Activated CD8-positive, alpha-beta T cell treated with anti-CD3 and anti-CD28 coated beads for 36 hours (primary cell): ENCODE measurements at regions not wholly inside any gene's neighbourhood (a gene's known extent, or its start where the extent isn't known, plus 50 kb on each side); places are given as distances from the start of the nearest gene placed in this dataset.

Experiments used
- ATAC-seq: fragments of 200-7000 bp; cut with Tn5 transposase; one replicate; pipeline ENCODE4 v1.10.0; 2021; ENCODE audit warnings: mild to moderate bottlenecking, moderate library complexity
- CTCF ChIA-PET: fragments of 350-600 bp; sonication (Branson Sonifier 250); formaldehyde crosslinking; loops from one replicate; lab custom pipeline; 2021; ENCODE audit warnings: antibody characterized with exemption; lab: Charles Lee
- POLR2A ChIA-PET: fragments of 350-600 bp; sonication (Branson Sonifier 250); formaldehyde crosslinking; loops from one replicate; lab custom pipeline; 2021; ENCODE audit warnings: antibody characterized with exemption; lab: Charles Lee
- DNase-seq: peaks from one replicate; pipeline ENCODE4 v3.0.0-alpha.2; 2020
- H3K27ac Mint-ChIP-seq: one replicate; pipeline ENCODE4 v1.8.0; 2021; ENCODE audit warnings: mild to moderate bottlenecking, mixed read lengths
- H3K27me3 Mint-ChIP-seq: one replicate; pipeline ENCODE4 v1.8.0; 2021; ENCODE audit warnings: mixed read lengths
- H3K36me3 Mint-ChIP-seq: one replicate; pipeline ENCODE4 v1.8.0; 2021; ENCODE audit warnings: low read depth, mixed read lengths
- H3K4me1 Mint-ChIP-seq: one replicate; pipeline ENCODE4 v1.8.0; 2021; ENCODE audit warnings: low read depth, mixed read lengths
- H3K4me3 Mint-ChIP-seq: one replicate; pipeline ENCODE4 v1.8.0; 2021; ENCODE audit warnings: mild to moderate bottlenecking, moderate library complexity, mixed read lengths
- H3K9me3 Mint-ChIP-seq: one replicate; pipeline ENCODE4 v1.8.0; 2021; ENCODE audit warnings: mixed read lengths
- intact Hi-C: fragments of 100-400 bp; cut with micrococcal nuclease; formaldehyde crosslinking; loops from one replicate; pipeline ENCODE4 v1.10.0; 2022
- TF ChIP-seq, protein P1 (sequence below): fragments of 200-600 bp; IDR thresholded peaks from one replicate; pipeline ENCODE4 v1.8.0; 2022; ENCODE audit warnings: antibody characterized with exemption, mild to moderate bottlenecking

DNA sequence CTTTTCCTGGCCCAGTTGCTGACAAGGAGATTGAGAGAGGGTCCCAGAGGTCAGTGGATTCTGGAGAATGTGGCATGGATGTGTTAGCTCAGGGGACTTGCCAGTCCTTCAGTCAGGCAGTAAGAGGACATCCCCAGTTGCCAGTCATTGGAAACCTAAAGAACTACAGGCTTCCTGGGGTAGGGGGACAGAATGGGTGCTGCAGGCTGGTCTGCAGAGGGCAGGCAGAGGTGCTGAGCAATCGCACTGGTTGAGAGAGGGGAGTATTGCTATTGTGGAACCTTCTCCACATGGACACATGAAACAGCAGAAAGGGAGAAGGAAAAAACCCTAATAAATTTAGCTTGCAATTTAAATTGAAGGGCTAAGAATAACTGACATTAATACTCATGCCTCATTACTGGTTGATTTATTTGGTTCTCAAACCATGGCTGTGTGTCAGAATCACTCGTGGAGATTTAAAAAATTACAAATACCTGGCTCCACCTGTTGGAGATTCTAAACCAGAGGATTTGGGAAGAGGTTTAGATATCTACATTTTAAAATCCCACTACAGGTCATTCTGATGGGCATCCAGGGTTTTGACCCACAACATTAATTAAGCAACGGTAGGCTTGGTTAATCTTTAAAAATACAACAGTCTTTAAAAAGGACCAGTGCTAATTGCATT, 71.2 kb upstream of the SLC38A2 start:
- Mint-ChIP-seq H3K36me3 (no peaks in the 10 kb centered on the region), H3K9me3 (peaks cover 2% of the 10 kb centered on the region), H3K4me1 (peaks cover 4% of the 10 kb centered on the region), H3K27me3 (no peaks in the 10 kb centered on the region), H3K27ac (no peak overlapping the region), H3K4me3 (no peak overlapping the region)
- TF ChIP-seq, protein P1, sequence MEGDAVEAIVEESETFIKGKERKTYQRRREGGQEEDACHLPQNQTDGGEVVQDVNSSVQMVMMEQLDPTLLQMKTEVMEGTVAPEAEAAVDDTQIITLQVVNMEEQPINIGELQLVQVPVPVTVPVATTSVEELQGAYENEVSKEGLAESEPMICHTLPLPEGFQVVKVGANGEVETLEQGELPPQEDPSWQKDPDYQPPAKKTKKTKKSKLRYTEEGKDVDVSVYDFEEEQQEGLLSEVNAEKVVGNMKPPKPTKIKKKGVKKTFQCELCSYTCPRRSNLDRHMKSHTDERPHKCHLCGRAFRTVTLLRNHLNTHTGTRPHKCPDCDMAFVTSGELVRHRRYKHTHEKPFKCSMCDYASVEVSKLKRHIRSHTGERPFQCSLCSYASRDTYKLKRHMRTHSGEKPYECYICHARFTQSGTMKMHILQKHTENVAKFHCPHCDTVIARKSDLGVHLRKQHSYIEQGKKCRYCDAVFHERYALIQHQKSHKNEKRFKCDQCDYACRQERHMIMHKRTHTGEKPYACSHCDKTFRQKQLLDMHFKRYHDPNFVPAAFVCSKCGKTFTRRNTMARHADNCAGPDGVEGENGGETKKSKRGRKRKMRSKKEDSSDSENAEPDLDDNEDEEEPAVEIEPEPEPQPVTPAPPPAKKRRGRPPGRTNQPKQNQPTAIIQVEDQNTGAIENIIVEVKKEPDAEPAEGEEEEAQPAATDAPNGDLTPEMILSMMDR: no peak
- intact Hi-C loops: no loop called here
- no peak for DNase-seq
- ChIA-PET CTCF (no interaction called here), POLR2A (no interaction called here)
- ATAC-seq: no peak

DNA sequence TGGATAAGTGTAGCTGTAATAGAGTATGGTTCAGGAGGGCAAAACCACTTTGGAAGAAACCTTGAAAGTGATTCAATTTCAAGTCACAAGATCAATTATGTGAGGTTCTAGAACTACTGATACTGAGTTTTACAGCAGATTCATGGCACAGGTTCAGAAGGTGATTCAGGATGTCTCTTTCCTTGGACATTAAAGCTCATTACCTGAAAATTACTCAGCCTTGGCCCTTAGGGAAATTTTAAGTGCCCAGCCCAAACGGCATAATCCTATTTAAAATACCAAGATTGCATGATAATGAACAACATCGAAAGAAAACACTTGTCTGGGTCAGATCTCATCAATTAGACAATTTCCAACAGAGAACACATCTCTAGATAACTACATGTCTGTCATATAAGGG, 70.2 kb upstream of the SLC38A2 start:
- TF ChIP-seq, protein P1: no peak
- no peaks in the 10 kb centered on the region for H3K27me3 Mint-ChIP-seq
- no peaks in the 10 kb centered on the region for H3K36me3 Mint-ChIP-seq
- H3K4me3 Mint-ChIP-seq: no peak overlapping the region
- no peak overlapping the region for H3K27ac Mint-ChIP-seq
- intact Hi-C loops: no loop called here
- DNase-seq (no peak), ATAC-seq (no peak)
- ChIA-PET POLR2A (no interaction called here), CTCF (no interaction called here)
- peaks cover 4% of the 10 kb centered on the region for H3K4me1 Mint-ChIP-seq
- H3K9me3 Mint-ChIP-seq: no peaks in the 10 kb centered on the region

DNA sequence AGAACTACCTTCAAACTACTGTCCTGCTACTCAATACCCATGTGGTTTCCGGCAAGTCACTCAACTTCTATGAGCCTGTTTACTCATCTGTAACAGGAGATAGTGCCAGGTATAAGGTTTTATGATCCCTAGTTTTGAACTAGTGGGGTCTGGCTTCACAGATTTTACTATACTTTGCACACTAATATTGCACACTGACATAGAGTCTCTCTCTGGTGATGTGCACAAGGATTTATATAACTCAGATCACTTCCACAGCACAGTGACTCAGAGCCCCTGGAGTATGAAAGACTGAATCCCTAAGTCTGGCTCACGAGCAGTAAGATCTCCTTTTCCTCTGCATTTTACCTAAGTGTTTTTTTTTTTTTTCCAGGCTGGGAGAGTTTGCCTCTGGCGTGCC, 69.7 kb upstream of the SLC38A2 start:
- H3K36me3 Mint-ChIP-seq: no peaks in the 10 kb centered on the region
- intact Hi-C loops: no loop called here
- ChIA-PET POLR2A (interaction anchor here (0.8 kb wide), 1 partner anchor 14 kb away, joined by 3 read pairs; no protein-coding TSS in a partner anchor), CTCF (no interaction called here)
- no peaks in the 10 kb centered on the region for H3K9me3 Mint-ChIP-seq
- ATAC-seq (no peak), DNase-seq (no peak)
- H3K4me3 Mint-ChIP-seq: no peak overlapping the region
- peaks cover 4% of the 10 kb centered on the region for H3K4me1 Mint-ChIP-seq
- TF ChIP-seq, protein P1: no peak
- H3K27me3 Mint-ChIP-seq: no peaks in the 10 kb centered on the region
- H3K27ac Mint-ChIP-seq: no peak overlapping the region

DNA sequence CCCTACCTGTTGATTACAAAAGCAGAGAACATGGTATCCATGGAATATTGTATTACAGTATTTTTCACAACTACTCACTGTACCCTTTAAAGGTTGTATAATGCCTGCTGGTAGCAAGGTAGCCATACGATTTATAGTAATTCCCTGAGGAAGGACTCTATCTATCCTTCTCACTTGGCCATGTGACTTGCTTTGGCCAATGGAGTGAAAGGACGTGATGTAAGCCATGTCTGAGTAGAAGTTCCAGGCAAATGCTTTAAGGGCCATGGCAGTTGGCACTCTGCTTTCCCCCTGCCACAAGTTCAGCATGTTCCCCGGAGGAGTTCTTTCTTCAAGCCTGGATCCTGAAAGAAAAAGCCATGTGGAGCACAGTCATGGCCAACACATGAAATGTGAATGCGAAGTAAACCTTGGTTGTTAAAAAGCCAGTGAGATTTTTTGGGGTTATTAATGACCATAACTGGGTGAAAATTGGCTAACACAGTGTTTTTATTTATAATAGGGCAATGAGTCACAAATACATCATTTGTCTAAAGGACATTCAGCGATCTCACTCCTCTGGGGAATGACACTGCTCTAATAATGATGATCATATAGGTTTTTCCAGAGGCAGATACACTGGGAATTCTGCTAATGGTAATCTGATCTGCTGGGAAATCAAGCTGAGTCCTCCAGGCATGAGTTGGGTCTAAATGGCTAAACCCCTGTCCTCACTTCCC, 67.4 kb upstream of the SLC38A2 start:
- POLR2A ChIA-PET: interaction anchor here (1.3 kb wide), 1 partner anchor 11 kb away, joined by 5 read pairs; no protein-coding TSS in a partner anchor
- intact Hi-C loops: no loop called here
- no peak overlapping the region for H3K27ac Mint-ChIP-seq
- DNase-seq (no peak), ATAC-seq (no peak)
- no peaks in the 10 kb centered on the region for H3K27me3 Mint-ChIP-seq
- TF ChIP-seq, protein P1: no peak
- H3K4me1 Mint-ChIP-seq: no peaks in the 10 kb centered on the region
- H3K4me3 Mint-ChIP-seq: no peak overlapping the region
- CTCF ChIA-PET: interaction anchor here (0.9 kb wide), 1 partner anchor 16 kb away, joined by 3 read pairs; no protein-coding TSS in a partner anchor
- no peaks in the 10 kb centered on the region for H3K9me3 Mint-ChIP-seq
- no peaks in the 10 kb centered on the region for H3K36me3 Mint-ChIP-seq

DNA sequence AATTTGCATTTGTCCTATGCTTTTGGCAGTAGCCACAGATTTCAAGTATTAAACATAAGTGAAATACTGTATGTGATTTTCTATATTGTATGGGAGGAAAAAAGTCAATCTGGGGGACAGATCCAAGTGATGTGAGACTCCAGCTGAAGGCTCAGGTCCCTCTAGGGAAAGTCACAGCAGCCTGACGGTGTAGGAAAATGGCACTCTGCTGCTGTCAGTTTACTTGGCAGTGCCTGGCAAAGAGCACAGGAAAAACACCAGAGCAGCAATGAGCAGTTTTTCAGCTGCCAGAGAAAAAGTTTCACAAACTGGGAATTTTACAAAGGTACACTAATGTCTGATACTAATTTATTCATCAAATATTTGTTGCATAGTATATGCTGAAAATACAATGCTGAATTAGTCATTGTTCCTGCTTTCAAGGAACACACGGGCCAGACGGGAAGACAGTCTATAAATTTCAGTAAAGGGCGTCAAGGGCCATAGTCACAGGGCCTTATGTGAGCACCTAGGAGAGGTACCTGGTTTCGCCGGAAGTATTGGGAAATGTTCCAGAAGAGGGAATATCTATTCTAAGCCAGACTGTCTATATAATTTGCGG, 66.2 kb upstream of the SLC38A2 start:
- DNase-seq (no peak), ATAC-seq (no peak)
- POLR2A ChIA-PET: no interaction called here
- no peak overlapping the region for H3K4me3 Mint-ChIP-seq
- CTCF ChIA-PET: no interaction called here
- H3K36me3 Mint-ChIP-seq: no peaks in the 10 kb centered on the region
- TF ChIP-seq, protein P1: no peak
- H3K4me1 Mint-ChIP-seq: peaks cover 1% of the 10 kb centered on the region
- no peak overlapping the region for H3K27ac Mint-ChIP-seq
- no peaks in the 10 kb centered on the region for H3K9me3 Mint-ChIP-seq
- intact Hi-C loops: no loop called here
- no peaks in the 10 kb centered on the region for H3K27me3 Mint-ChIP-seq
